B cell (primary cell): ENCODE measurements at regions not wholly inside any gene's neighbourhood (a gene's known extent, or its start where the extent isn't known, plus 50 kb on each side); places are given as distances from the start of the nearest gene placed in this dataset.

Experiments used
- ATAC-seq: fragments of 200-7000 bp; cut with Tn5 transposase; one replicate; pipeline ENCODE4 v1.10.0; 2021; ENCODE audit warnings: low read depth, mild to moderate bottlenecking, moderate number of reproducible peaks, moderate library complexity
- CTCF ChIA-PET: fragments of 350-600 bp; sonication (Branson Sonifier 250); formaldehyde crosslinking; loops from one replicate; lab custom pipeline; 2021; ENCODE audit warnings: antibody characterized with exemption, inconsistent platforms; lab: Charles Lee
- POLR2A ChIA-PET: fragments of 350-600 bp; sonication (Branson Sonifier 250); formaldehyde crosslinking; loops from one replicate; lab custom pipeline; 2021; ENCODE audit warnings: antibody characterized with exemption; lab: Charles Lee
- DNase-seq: peaks from one replicate; pipeline ENCODE4 v3.0.0; 2013
- H2AFZ ChIP-seq: 2 replicates; pipeline ENCODE4 v1.6.1; 2012; ENCODE audit warnings: mild to moderate bottlenecking, low read depth, low read length; ENCODE audit not compliant: insufficient read depth, poor library complexity, severe bottlenecking
- H3K27ac ChIP-seq, 2 donors: 1 replicate in 1 of 2; 2 replicates in 1 of 2; pipeline ENCODE4 v1.5.1; 2012 to 2013; ENCODE audit warnings: low read length in 2 of 2, mild to moderate bottlenecking in 2 of 2, moderate library complexity in 1 of 2
- H3K27me3 ChIP-seq, 4 experiments: fragments of 200-600 bp in 1 of 4; sonication (generic) in 1 of 4; replicated peaks in 1 of 4; 1 replicate in 2 of 4; 2 replicates in 2 of 4; pipeline versions ENCODE4 v1.6.1 to v1.7.0; 2013 to 2016; ENCODE audit warnings: low read length in 3 of 4, mild to moderate bottlenecking in 2 of 4, mixed read lengths in 1 of 4, moderate library complexity in 1 of 4; ENCODE audit not compliant: insufficient read depth in 4 of 4, control insufficient read depth in 3 of 4; ENCODE audit errors: control extremely low read depth in 1 of 4
- H3K36me3 ChIP-seq, 2 experiments: replicated peaks in 1 of 2; 1 replicate in 1 of 2; 2 replicates in 1 of 2; pipeline versions ENCODE4 v1.6.1 to v1.7.1; 2013; ENCODE audit warnings: low read length in 1 of 2; ENCODE audit not compliant: insufficient read depth in 2 of 2, control insufficient read depth in 1 of 2; ENCODE audit errors: control extremely low read depth in 1 of 2, extremely low read depth in 1 of 2
- H3K4me1 ChIP-seq, 2 donors: fragments of 200-600 bp in 1 of 2; sonication (generic) in 1 of 2; 1 replicate in 1 of 2; 2 replicates in 1 of 2; pipeline versions ENCODE4 v1.5.1 to v1.6.1; 2013 to 2017; ENCODE audit warnings: low read length in 2 of 2; ENCODE audit not compliant: control insufficient read depth in 2 of 2, insufficient read depth in 2 of 2
- H3K4me2 ChIP-seq: replicated peaks from 2 replicates; pipeline ENCODE3; 2012; ENCODE audit warnings: mild to moderate bottlenecking, low read depth, low read length; ENCODE audit not compliant: poor library complexity, severe bottlenecking
- H3K4me3 ChIP-seq, 5 experiments: fragments of 200-600 bp in 1 of 5; sonication (generic) in 1 of 5; 1 replicate in 3 of 5; 2 replicates in 2 of 5; pipeline versions ENCODE4 v1.5.1 to v1.7.0; 2011 to 2016; ENCODE audit warnings: low read length in 4 of 5, mild to moderate bottlenecking in 4 of 5, low read depth in 2 of 5, control low read depth in 1 of 5, moderate library complexity in 1 of 5; ENCODE audit not compliant: insufficient read depth in 1 of 5; ENCODE audit errors: control extremely low read depth in 1 of 5, extremely low read depth in 1 of 5
- H3K79me2 ChIP-seq: fragments of 200-600 bp; sonication (generic); one replicate; pipeline ENCODE4 v1.6.0; 2016; ENCODE audit warnings: low read length; ENCODE audit not compliant: control insufficient read depth, insufficient read depth
- H3K9ac ChIP-seq: fragments of 200-600 bp; sonication (generic); 2 replicates; pipeline ENCODE4 v1.6.1; 2017; ENCODE audit warnings: mild to moderate bottlenecking, low read length, moderate library complexity
- H3K9me3 ChIP-seq, 3 donors: one replicate each; pipeline versions ENCODE4 v1.6.1 to v1.7.1; 2013; ENCODE audit warnings: low read length in 2 of 3; ENCODE audit not compliant: control insufficient read depth in 2 of 3, insufficient read depth in 1 of 3; ENCODE audit errors: control extremely low read depth in 1 of 3
- H4K20me1 ChIP-seq: 2 replicates; pipeline ENCODE4 v1.6.0; 2012; ENCODE audit warnings: mild to moderate bottlenecking, low read length; ENCODE audit not compliant: insufficient read depth, control insufficient read depth, poor library complexity, severe bottlenecking
- H3K27ac Mint-ChIP-seq: one replicate; pipeline ENCODE4 v1.8.0; 2021; ENCODE audit warnings: mixed read lengths
- H3K27me3 Mint-ChIP-seq: one replicate; pipeline ENCODE4 v1.8.0; 2021; ENCODE audit warnings: mixed read lengths
- H3K4me1 Mint-ChIP-seq: one replicate; pipeline ENCODE4 v1.8.0; 2021; ENCODE audit warnings: mixed read lengths
- H3K4me3 Mint-ChIP-seq: one replicate; pipeline ENCODE4 v1.8.0; 2021; ENCODE audit warnings: mixed read lengths
- H3K9me3 Mint-ChIP-seq: one replicate; pipeline ENCODE4 v1.8.0; 2022; ENCODE audit warnings: mixed read lengths; ENCODE audit not compliant: insufficient read depth
- EZH2 ChIP-seq: IDR thresholded peaks from 2 replicates; pipeline ENCODE4 v1.6.1; 2012; ENCODE audit warnings: borderline replicate concordance, low read depth, mild to moderate bottlenecking, moderate library complexity, low read length; ENCODE audit not compliant: insufficient read depth, poor library complexity, severe bottlenecking
- WGBS: methylation state at CpG from one replicate; pipeline ENCODE4 v1.1.5; 2013; ENCODE audit warnings: missing lambda C conversion rate; ENCODE audit not compliant: insufficient coverage; 5-methylcytosine and 5-hydroxymethylcytosine counted together
- intact Hi-C: fragments of 100-400 bp; cut with micrococcal nuclease; formaldehyde crosslinking; loops from one replicate; pipeline ENCODE4 v1.10.0; 2022
- TF ChIP-seq, protein P1 (sequence below): fragments of 200-600 bp; IDR thresholded peaks from one replicate; pipeline ENCODE4 v1.8.0; 2022; ENCODE audit warnings: antibody characterized with exemption, mild to moderate bottlenecking

DNA sequence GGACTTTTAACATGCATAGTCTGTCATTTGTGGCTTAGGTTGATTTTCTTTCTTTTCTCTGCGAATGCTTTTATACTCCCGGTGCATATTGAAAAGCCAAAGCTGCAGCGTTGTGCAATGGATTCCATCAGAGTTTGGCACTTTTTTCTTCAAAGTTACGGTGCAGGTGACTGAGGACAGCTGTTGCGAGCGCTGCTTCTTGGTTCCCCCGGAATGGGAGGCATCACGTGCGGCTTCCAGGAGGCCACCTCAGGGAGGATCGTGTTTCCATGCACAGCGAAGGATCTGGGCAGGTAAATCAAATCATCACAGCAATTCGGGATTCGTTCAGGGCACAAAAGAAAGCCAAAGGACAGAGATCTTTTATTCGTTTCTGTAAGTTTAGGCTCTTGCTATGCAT is 109.6 kb upstream of the ALKAL2 start:
- no peak overlapping the region for H3K9ac ChIP-seq
- H3K4me1 ChIP-seq: peaks cover 4 to 7% of the 10 kb centered on the region in 2 donors
- Mint-ChIP-seq H3K9me3 (no peaks in the 10 kb centered on the region), H3K4me1 (peaks cover 8% of the 10 kb centered on the region), H3K27ac (no peak overlapping the region), H3K4me3 (no peak overlapping the region), H3K27me3 (no peaks in the 10 kb centered on the region)
- H3K36me3 ChIP-seq: no peaks in the 10 kb centered on the region
- no peaks in the 10 kb centered on the region for H3K9me3 ChIP-seq
- no peak for ATAC-seq
- H3K79me2 ChIP-seq: no peaks in the 10 kb centered on the region
- TF ChIP-seq EZH2: no peak
- TF ChIP-seq, protein P1, sequence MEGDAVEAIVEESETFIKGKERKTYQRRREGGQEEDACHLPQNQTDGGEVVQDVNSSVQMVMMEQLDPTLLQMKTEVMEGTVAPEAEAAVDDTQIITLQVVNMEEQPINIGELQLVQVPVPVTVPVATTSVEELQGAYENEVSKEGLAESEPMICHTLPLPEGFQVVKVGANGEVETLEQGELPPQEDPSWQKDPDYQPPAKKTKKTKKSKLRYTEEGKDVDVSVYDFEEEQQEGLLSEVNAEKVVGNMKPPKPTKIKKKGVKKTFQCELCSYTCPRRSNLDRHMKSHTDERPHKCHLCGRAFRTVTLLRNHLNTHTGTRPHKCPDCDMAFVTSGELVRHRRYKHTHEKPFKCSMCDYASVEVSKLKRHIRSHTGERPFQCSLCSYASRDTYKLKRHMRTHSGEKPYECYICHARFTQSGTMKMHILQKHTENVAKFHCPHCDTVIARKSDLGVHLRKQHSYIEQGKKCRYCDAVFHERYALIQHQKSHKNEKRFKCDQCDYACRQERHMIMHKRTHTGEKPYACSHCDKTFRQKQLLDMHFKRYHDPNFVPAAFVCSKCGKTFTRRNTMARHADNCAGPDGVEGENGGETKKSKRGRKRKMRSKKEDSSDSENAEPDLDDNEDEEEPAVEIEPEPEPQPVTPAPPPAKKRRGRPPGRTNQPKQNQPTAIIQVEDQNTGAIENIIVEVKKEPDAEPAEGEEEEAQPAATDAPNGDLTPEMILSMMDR: no peak
- CTCF ChIA-PET: no interaction called here
- no peak for DNase-seq
- 95% methylated on average over 13 of the region's 14 CpGs for WGBS
- no peaks in the 10 kb centered on the region for H4K20me1 ChIP-seq
- H3K4me3 ChIP-seq: no peak overlapping the region
- no peak overlapping the region for H3K4me2 ChIP-seq
- no peaks in the 10 kb centered on the region for H3K27me3 ChIP-seq
- POLR2A ChIA-PET: no interaction called here
- no peak overlapping the region for H2AFZ ChIP-seq
- intact Hi-C loops: no loop called here
- H3K27ac ChIP-seq: no peak overlapping the region

DNA sequence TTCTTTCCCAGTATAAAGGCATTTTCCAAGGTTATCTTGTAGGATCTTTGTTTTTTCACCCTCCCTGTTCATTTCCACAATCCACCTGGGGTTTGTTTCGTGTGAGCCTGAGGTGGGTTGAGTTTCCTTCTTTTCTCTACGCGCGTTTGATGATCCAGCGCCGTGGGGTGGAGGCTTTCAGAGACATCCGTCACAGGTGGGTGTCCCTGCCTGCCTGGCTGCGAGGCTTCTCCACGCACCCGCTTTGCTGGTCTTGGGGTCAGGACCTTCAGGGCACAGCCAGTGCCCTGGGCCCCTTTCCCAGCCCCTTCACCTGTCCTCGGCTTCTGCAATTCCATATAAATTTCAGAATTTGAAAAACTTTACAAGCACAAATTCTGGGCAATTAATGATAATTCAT is 109.0 kb upstream of the ALKAL2 start:
- DNase-seq: no peak
- no peaks in the 10 kb centered on the region for H3K79me2 ChIP-seq
- no peaks in the 10 kb centered on the region for H4K20me1 ChIP-seq
- no peak for ATAC-seq
- Mint-ChIP-seq H3K9me3 (no peaks in the 10 kb centered on the region), H3K4me1 (peaks cover 8% of the 10 kb centered on the region), H3K4me3 (no peak overlapping the region), H3K27me3 (no peaks in the 10 kb centered on the region), H3K27ac (no peak overlapping the region)
- no peak overlapping the region for H2AFZ ChIP-seq
- no peak for TF ChIP-seq EZH2
- TF ChIP-seq, protein P1: no peak
- no peaks in the 10 kb centered on the region for H3K27me3 ChIP-seq
- intact Hi-C loops: no loop called here
- H3K36me3 ChIP-seq: no peaks in the 10 kb centered on the region
- H3K9ac ChIP-seq: no peak overlapping the region
- H3K4me3 ChIP-seq: no peak overlapping the region
- H3K9me3 ChIP-seq: no peaks in the 10 kb centered on the region
- no peak overlapping the region for H3K27ac ChIP-seq
- H3K4me1 ChIP-seq: peaks cover 4 to 7% of the 10 kb centered on the region in 2 donors
- no peak overlapping the region for H3K4me2 ChIP-seq
- POLR2A ChIA-PET: no interaction called here
- CTCF ChIA-PET: no interaction called here
- 99% methylated on average over 6 of the region's 11 CpGs for WGBS
